GM19395 (cell line): ENCODE measurements at regions not wholly inside any gene's neighbourhood (a gene's known extent, or its start where the extent isn't known, plus 50 kb on each side); places are given as distances from the start of the nearest gene placed in this dataset.

ENCODE experiments used
- ATAC-seq: cut with Tn5 transposase; IDR thresholded peaks from one replicate; pipeline ENCODE4 v1.9.1; 2021; ENCODE audit warnings: mild to moderate bottlenecking, moderate library complexity; ENCODE audit not compliant: unreplicated experiment

- ATAC-seq, result no peak
Measured at GRCh38 chr4:60122820-60123219, 1077.3 kb upstream of the ADGRL3 start.

- ATAC-seq, result no peak
Measured at GRCh38 chr4:60128888-60129287, 1071.2 kb upstream of the ADGRL3 start.

DNA sequence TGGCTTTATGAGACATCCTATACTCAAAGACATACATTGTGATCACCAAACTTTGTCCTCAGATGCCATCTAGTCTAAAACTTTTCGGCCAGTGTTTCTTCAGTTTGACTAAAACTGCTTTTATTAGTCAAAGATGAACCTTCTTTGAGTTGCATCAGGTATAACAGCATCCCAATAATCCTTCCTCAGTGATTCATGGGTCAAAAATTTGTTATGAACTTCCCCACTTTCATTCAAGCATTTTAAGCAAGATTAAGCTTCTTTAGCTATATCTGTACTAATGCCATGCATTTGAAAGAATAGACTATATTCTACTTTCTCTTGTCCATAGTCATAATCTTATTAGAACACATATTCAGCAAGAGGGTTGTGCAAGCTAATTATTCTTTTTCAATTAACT is 1070.4 kb upstream of the ADGRL3 start:
- no peak for ATAC-seq

DNA sequence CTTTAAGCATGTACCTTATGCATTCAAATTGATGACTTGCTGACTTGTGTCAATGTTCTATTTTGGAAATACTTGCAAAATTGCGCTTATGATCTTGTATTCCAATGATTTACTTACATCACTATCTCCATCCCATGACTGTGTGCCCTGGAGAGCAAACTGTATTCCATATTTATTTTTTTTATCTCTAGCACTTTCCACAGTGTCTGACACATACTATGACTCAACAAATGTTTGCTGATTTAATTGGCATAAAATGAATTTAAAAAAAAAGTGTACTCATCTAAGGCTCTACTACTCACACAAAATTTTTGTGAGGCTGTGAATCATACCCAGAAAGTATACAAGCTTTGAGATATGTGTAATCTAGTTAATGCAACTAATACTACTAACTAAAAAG is 1066.8 kb upstream of the ADGRL3 start:
- no peak for ATAC-seq

- ATAC-seq, result no peak
Measured at GRCh38 chr4:60134099-60134498, 1066.0 kb upstream of the ADGRL3 start.

GRCh38 chr4:60155088-60155487 is 1045.0 kb upstream of the ADGRL3 start:
- no peak for ATAC-seq

GRCh38 chr4:60173103-60173502 is 1027.0 kb upstream of the ADGRL3 start:
- no peak for ATAC-seq

DNA sequence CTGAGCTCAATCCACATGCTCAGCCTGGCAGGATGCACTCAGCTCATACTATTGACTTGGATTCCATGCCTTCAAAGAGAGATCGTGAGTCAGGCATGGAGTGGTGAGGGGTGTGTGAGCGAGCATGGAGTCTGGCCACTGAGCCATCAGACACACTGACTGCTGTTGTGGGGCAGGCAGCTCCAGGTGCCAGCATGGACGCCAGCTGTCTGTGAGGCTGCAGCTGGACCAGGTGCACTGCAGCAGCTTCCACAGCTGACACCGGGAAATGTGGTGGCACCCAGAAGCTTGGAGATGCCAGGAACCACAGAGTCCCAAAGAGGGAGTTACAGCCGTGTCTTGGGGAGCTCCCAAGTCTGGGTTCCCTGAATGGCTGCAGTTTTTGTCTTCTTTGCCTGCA is 1026.4 kb upstream of the ADGRL3 start:
- no peak for ATAC-seq

GRCh38 chr4:60175241-60175640 is 1024.9 kb upstream of the ADGRL3 start:
- no peak for ATAC-seq

- ATAC-seq, result no peak
Measured at GRCh38 chr4:60187428-60187827, 1012.7 kb upstream of the ADGRL3 start.

DNA sequence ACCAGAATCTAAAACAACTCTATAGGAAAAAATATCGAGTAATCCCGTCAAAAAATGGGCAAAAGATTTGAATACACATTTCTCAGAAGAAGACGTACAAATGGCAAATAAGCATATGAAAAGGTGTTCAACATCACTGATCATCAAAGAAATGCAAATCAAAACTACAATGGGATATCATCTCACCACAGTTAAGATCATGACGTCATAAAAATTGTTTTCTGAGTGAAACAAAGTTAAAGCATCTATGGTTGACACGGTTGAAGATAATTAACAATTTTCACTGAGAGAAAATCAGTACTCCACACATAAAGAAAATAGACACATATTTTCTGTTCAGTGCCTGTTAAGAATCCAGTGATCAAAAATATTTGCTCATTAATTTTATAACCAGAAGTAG is 1010.8 kb upstream of the ADGRL3 start:
- no peak for ATAC-seq

DNA sequence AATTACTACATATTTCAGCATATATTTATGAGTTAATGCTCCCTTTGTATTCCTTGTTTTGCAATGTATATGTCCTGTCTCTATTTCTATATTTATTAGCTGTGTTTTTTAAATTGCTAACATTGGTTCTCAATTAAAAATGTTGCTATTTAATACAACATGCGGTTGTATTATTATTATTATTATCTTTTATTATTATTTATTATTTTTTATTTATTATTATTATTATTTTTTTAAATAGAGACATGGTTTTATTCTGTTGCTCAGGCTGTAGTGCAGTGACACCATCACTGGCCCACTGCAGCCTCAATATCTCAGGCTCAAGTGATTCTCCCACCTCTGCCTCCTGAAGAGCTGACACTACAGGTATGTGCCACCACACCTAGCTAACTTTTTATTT is 1005.9 kb upstream of the ADGRL3 start:
- no peak for ATAC-seq

DNA sequence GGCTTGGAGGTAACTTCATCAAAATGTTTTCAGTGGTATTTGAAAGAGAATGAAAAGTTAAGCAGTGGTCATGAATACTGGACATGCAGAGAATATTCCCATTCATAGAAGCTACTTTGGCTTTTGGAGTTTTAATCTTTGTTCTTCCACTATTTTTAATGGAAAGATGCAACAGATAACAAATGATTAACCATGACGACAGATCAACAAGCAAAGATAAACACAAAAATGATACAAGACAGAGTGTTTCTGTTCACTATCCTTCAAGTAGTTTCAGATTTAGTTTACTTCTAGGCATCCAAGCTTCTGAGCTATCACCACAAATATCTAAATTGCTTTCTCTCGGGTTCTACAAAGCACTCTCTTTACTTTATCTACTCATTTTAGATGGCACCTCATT is 1004.9 kb upstream of the ADGRL3 start:
- ATAC-seq, result no peak

GRCh38 chr4:60201052-60201673 is 999.0 kb upstream of the ADGRL3 start:
- ATAC-seq, result peak; percentile 95

DNA sequence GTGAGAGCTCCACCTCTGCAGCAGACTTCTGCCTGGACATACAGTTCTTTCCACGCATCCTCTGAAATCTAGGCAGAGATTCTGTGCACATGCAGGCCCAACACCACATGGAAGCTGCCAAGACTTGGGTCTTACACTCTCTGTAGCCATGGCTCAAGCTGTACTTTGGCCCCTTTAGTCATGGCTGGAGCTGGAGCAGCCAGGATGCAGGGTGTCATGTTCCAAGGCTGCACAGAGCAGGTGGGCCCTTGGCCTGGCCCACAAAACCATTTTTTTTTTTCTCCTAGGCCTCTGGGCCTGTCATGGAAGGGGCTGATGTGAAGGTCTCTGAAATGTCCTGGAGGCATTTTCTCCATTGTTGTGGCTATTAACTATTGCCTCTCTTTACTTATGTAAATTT is 990.5 kb upstream of the ADGRL3 start:
- ATAC-seq, result no peak

GRCh38 chr4:60215906-60216305 is 984.2 kb upstream of the ADGRL3 start:
- ATAC-seq, result no peak

GRCh38 chr4:60216752-60217151 is 983.4 kb upstream of the ADGRL3 start:
- no peak for ATAC-seq

DNA sequence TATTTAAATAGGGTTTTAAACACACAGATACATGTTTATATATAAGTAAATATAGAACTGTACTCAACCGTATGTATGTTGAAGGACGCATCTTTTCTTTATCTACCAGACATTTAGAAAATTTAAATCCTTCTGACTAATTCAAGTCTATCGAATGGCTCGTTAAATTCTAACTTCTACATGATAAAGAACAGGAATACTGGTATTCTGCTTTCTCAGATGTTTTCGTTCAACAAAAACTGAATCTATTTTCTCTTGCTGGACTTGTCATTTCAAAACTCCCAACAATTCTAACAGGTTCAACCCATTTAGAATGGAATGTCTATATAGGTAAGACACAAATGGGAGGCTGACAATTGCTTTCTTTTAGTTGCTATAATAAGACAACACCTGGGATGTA is 978.3 kb upstream of the ADGRL3 start:
- ATAC-seq, result no peak

DNA sequence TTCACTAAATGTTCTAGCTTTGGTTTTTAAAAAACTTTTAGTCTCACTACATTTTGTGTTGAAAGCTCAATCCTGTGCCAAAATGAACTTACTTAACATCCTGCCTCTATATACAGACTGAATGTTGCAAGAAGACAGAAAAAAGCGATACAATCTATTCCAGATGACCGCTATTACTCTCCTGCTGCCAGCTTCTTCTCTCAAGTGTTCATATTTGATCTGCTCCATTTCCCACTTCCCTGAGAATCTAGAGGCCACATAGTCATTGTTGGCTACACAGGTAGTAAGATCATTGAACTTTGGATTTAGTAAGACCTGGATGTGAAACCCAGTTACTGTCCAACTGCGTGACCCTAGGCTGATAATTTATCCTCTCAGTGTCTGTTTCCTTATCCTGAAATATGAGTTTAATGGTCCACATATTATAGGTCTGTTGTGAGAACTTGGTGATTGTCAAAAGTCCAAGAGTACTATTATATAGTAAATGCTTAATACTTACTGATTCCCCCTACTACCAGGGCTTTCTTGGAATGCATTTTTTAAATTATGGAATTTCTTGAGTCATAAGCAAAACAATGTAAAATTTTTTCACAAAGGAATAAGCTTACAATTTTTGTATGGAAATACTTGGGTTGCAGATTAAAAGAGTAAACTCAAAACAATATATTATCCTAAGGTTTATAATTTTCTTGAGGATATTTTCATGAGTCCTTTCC is 976.8 kb upstream of the ADGRL3 start:
- ATAC-seq, result no peak

DNA sequence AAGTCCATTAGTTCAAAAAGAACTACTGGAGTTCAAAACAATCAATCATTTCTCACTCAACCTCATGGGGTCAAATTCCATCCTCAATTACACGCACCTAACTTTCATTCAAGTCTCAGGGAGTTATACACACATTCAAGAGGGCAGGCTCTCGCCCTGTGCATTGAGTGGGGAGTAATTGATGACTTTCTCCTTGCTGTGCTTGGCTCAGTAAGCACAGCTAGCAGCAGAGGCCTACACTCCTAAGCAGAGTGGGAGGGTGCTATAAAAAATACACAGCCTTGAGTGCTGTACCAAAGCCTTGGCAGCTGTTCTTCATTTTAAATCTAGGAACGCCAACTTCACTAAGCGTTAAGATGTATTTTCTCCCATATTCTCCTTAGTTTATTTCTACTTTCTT is 958.3 kb upstream of the ADGRL3 start:
- ATAC-seq, result no peak

GRCh38 chr4:60249784-60250183 is 950.3 kb upstream of the ADGRL3 start:
- no peak for ATAC-seq

DNA sequence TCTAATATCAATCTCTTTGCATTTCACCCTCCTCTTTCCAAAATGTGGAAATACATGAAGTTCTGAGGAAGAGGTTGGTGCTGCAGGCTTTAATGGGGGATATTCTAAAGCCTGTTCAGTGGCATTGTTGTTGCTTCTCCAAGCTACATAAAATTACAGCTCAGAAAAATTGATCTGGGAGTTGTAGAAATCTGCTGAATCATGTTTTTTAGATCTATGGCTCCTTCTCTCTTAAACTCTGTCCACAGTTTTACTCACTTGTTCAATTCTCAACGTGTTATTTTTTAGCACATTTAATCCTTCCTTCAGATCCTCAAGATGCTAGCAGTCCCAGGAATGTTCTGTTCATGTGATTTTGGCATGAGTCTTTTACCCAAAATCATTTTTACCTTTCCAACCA is 949.5 kb upstream of the ADGRL3 start:
- ATAC-seq, result no peak

DNA sequence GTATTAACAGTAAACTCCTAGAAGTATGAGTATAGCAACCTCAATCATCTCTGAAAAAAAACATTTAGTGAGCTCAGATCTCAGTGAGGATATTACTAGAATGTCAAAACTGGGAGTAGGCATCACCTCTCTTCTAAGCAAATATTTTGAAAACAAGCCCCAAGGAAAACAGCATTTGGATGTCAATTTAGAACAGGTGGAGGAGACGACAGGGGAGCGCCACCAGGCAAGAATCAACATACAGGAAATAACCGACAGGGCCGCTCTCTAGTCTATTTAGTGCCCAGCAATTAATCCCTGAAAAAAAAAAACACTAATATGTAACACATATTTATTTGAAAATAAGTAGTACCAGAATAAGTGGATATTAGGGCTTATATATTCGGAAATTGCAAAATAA is 940.3 kb upstream of the ADGRL3 start:
- ATAC-seq, result no peak
